ENCODE measurements at regions not wholly inside any gene's neighbourhood (a gene's known extent, or its start where the extent isn't known, plus 50 kb on each side); places are given as distances from the start of the nearest gene placed in this dataset.

- H3K27me3 ChIP-seq (ENCODE audit: control insufficient read depth, insufficient read depth, low read length), result no peaks in the 10 kb centered on the region
- H3K4me3 ChIP-seq (ENCODE audit: low read depth, low read length), result no peak overlapping the region
- no peaks in the 10 kb centered on the region for H3K36me3 ChIP-seq (ENCODE audit: control insufficient read depth, insufficient read depth, low read length)
- H3K9ac ChIP-seq, result no peak overlapping the region
- no peaks in the 10 kb centered on the region for H3K9me3 ChIP-seq (ENCODE audit: control insufficient read depth, low read length)
- H3K4me2 ChIP-seq (ENCODE audit: low read length), result no peak overlapping the region
- H3K27ac ChIP-seq, result no peak overlapping the region
- no peaks in the 10 kb centered on the region for H3K4me1 ChIP-seq
- TF ChIP-seq CTCF (IDR thresholded peaks at IDR 0.05), result no peak
- H3K79me2 ChIP-seq, result no peaks in the 10 kb centered on the region
- H2AFZ ChIP-seq, result no peak overlapping the region
Observed at GRCh38 chr3:89702404-89702803, 595.0 kb downstream of the EPHA3 start.

GRCh38 chr3:89713196-89713595 lies 605.8 kb downstream of the EPHA3 start:
- Histone ChIP-seq H3K9me3 (ENCODE audit: control insufficient read depth, low read length) (no peaks in the 10 kb centered on the region), H3K4me2 (ENCODE audit: low read length) (no peak overlapping the region), H2AFZ (no peak overlapping the region), H3K27ac (no peak overlapping the region), H3K9ac (no peak overlapping the region), H3K4me3 (ENCODE audit: low read depth, low read length) (no peak overlapping the region), H3K36me3 (ENCODE audit: control insufficient read depth, insufficient read depth, low read length) (no peaks in the 10 kb centered on the region), H3K4me1 (no peaks in the 10 kb centered on the region), H3K79me2 (no peaks in the 10 kb centered on the region), H3K27me3 (ENCODE audit: control insufficient read depth, insufficient read depth, low read length) (no peaks in the 10 kb centered on the region)
- no peak for TF ChIP-seq CTCF (IDR thresholded peaks at IDR 0.05)

GRCh38 chr3:89714237-89714636 lies 606.8 kb downstream of the EPHA3 start:
- TF ChIP-seq CTCF (IDR thresholded peaks at IDR 0.05), result no peak
- H3K4me3 ChIP-seq (ENCODE audit: low read depth, low read length), result no peak overlapping the region
- H3K79me2 ChIP-seq, result no peaks in the 10 kb centered on the region

GRCh38 chr3:89740080-89740880 lies 632.9 kb downstream of the EPHA3 start:
- Histone ChIP-seq H3K79me2 (no peaks in the 10 kb centered on the region), H2AFZ (no peak overlapping the region), H3K9ac (no peak overlapping the region), H3K36me3 (ENCODE audit: control insufficient read depth, insufficient read depth, low read length) (no peaks in the 10 kb centered on the region), H3K4me3 (ENCODE audit: low read depth, low read length) (no peak overlapping the region), H3K4me1 (no peaks in the 10 kb centered on the region), H3K27me3 (ENCODE audit: control insufficient read depth, insufficient read depth, low read length) (no peaks in the 10 kb centered on the region), H3K4me2 (ENCODE audit: low read length) (no peak overlapping the region), H3K27ac (no peak overlapping the region), H3K9me3 (ENCODE audit: control insufficient read depth, low read length) (no peaks in the 10 kb centered on the region)
- no peak for TF ChIP-seq CTCF (IDR thresholded peaks at IDR 0.05)

More at GRCh38 chr3:89714237-89714636, 606.8 kb downstream of the EPHA3 start:
- no peak overlapping the region for H2AFZ ChIP-seq
- H3K9me3 ChIP-seq (ENCODE audit: control insufficient read depth, low read length), result no peaks in the 10 kb centered on the region
- no peak overlapping the region for H3K4me2 ChIP-seq (ENCODE audit: low read length)
- H3K4me1 ChIP-seq, result no peaks in the 10 kb centered on the region
- no peak overlapping the region for H3K9ac ChIP-seq
- H3K36me3 ChIP-seq (ENCODE audit: control insufficient read depth, insufficient read depth, low read length), result no peaks in the 10 kb centered on the region
- no peak overlapping the region for H3K27ac ChIP-seq
- no peaks in the 10 kb centered on the region for H3K27me3 ChIP-seq (ENCODE audit: control insufficient read depth, insufficient read depth, low read length)

GRCh38 chr3:89740881-89741177 lies 633.4 kb downstream of the EPHA3 start:
- TF ChIP-seq CTCF (IDR thresholded peaks at IDR 0.05), result no peak
- Histone ChIP-seq H3K9ac (no peak overlapping the region), H3K27me3 (ENCODE audit: control insufficient read depth, insufficient read depth, low read length) (no peaks in the 10 kb centered on the region), H3K27ac (no peak overlapping the region), H3K4me3 (ENCODE audit: low read depth, low read length) (no peak overlapping the region), H3K79me2 (no peaks in the 10 kb centered on the region), H2AFZ (no peak overlapping the region), H3K36me3 (ENCODE audit: control insufficient read depth, insufficient read depth, low read length) (no peaks in the 10 kb centered on the region), H3K9me3 (ENCODE audit: control insufficient read depth, low read length) (no peaks in the 10 kb centered on the region), H3K4me2 (ENCODE audit: low read length) (no peak overlapping the region), H3K4me1 (no peaks in the 10 kb centered on the region)
